D721Med (cell line): ENCODE measurements at regions not wholly inside any gene's neighbourhood (a gene's known extent, or its start where the extent isn't known, plus 50 kb on each side); places are given as distances from the start of the nearest gene placed in this dataset.
"Not testable (repeated sequence)": the region's sequence is repeated elsewhere in the genome, so short reads cannot be mapped to it uniquely, and the experiment has no call there.

Experiments used
- DNase-seq: peaks from one replicate; pipeline ENCODE4 v3.0.0; 2011; ENCODE audit warnings: low spot score; ENCODE audit not compliant: insufficient read length
- FAIRE-seq: peaks from 2 replicates; lab custom pipeline; 2011; peaks lifted over from hg19 to GRCh38; lab: Jason Lieb, UNC
- TF ChIP-seq, protein P1 (sequence below): IDR thresholded peaks from 2 replicates; pipeline ENCODE4 v1.5.1; 2012; ENCODE audit warnings: mild to moderate bottlenecking, control low read depth; ENCODE audit not compliant: insufficient read depth; ENCODE audit errors: missing control alignments

DNA sequence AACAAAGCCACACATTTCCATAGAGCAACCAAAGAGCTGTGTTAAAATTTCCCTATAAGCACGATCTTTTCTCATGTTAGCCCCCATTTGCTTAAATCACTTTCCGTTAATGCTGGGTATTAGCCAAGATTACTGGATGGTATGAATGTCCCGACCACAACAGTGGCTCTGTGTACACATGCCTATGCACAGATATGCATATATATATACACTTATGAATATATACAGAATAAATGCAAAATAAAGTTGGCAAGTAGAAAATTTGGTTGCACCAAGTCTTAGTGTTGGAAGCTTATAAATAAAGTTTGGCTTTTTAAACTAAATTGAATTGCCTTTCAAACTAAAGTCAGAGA, 265.9 kb upstream of the ETAA1 start:
- no peak for FAIRE-seq
- TF ChIP-seq, protein P1, sequence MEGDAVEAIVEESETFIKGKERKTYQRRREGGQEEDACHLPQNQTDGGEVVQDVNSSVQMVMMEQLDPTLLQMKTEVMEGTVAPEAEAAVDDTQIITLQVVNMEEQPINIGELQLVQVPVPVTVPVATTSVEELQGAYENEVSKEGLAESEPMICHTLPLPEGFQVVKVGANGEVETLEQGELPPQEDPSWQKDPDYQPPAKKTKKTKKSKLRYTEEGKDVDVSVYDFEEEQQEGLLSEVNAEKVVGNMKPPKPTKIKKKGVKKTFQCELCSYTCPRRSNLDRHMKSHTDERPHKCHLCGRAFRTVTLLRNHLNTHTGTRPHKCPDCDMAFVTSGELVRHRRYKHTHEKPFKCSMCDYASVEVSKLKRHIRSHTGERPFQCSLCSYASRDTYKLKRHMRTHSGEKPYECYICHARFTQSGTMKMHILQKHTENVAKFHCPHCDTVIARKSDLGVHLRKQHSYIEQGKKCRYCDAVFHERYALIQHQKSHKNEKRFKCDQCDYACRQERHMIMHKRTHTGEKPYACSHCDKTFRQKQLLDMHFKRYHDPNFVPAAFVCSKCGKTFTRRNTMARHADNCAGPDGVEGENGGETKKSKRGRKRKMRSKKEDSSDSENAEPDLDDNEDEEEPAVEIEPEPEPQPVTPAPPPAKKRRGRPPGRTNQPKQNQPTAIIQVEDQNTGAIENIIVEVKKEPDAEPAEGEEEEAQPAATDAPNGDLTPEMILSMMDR: no peak
- no peak for DNase-seq

DNA sequence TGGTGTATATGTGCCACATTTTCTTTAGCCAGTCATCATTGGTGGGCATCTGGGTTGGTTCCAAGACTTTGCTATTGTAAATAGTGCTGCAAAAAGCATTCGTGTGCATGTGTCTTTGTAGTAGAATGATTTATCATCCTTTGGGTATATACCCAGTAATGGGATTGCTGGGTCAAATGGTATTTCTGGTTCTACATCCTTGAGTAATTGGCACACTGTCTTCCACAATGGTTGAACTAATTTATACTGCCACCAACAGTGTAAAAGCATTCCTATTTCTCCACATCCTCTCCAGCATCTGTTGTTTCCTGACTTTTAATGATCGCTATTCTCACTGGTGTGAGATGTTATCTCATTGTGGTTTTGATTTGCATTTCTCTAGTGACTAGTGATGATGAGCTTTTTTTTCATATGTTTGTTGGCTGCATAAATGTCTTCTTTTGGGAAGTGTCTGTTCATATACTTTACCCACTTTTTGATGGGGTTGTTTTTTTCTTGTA, 264.6 kb upstream of the ETAA1 start:
- FAIRE-seq, DNase-seq: not testable (repeated sequence)

DNA sequence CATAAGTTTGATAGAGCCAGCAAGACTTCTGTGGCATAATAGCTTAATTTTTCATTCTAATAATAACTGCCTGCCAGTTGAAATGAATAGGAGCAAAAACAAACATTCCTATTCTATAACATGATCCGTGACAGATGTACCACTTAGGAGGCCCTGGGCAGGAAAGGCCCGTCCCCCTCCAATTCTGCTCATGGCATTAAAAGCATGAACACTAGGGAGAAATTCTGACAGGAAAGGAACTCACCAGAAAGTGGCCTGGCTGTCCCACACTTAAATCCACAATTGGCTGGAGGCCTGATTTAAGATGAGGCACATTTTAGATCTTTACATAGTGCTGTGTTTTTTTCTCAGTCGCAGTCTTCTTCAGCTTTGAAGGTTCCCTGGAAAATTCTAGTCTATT, 261.9 kb upstream of the ETAA1 start:
- FAIRE-seq (no peak), DNase-seq (no peak)
- TF ChIP-seq, protein P1: no peak

- TF ChIP-seq, protein P1: no peak
- FAIRE-seq (peak; percentile 48), DNase-seq (no peak)
Observed at GRCh38 chr2:67137699-67138098, 259.4 kb upstream of the ETAA1 start.

- DNase-seq: no peak
- FAIRE-seq: peak; percentile 29
- TF ChIP-seq, protein P1: no peak
Observed at GRCh38 chr2:67142071-67142470, 255.1 kb upstream of the ETAA1 start.

- no peak for DNase-seq
- FAIRE-seq: no peak
- TF ChIP-seq, protein P1: no peak
Observed at GRCh38 chr2:67142741-67143140, 254.4 kb upstream of the ETAA1 start.

DNA sequence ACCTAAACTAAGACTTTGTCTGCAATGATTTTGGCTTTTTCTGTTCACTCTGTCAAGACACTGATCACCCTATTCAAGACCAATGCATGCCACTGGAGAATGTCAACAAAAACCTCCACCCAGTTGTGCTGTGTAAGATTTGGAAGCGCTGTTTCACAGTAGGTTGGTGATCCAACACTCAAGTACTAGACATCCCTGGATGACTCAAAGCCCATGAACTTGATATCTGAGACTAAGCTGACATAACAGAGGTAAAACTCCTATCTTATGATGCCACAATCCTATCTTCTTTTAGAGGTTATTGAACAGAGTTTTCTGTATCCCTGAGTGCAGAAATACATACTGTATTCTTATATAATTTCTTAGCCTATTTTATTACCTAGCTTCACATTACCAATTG, 251.3 kb upstream of the ETAA1 start:
- TF ChIP-seq, protein P1: no peak
- DNase-seq: no peak
- no peak for FAIRE-seq

DNA sequence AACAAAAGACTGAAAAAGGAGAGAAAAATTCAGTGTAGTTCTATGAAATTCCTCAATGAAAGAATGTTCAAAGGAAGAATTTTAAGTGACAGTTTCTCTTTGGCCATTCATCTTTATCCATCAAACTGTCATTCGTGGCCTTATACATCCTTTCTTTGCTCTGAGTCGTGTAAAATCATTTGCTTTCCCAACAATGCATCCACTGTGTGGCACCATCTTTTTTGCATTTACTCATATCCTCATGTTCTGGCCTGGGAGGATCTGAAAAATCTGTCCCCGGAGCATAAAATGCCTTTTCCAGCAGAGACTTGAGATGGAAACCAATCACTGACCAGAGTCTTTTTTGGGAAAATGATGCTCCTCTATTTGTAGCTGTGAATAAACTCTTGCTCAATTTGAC, 240.3 kb upstream of the ETAA1 start:
- TF ChIP-seq, protein P1: no peak
- FAIRE-seq: peak; percentile 16

More for the DNA sequence above, 240.3 kb upstream of the ETAA1 start:
- no peak for DNase-seq
